ENCODE measurements at regions not wholly inside any gene's neighbourhood (a gene's known extent, or its start where the extent isn't known, plus 50 kb on each side); places are given as distances from the start of the nearest gene placed in this dataset.

GRCh38 chr15:95709959-95710695, 620.4 kb upstream of the NR2F2 start:
- TF ChIP-seq CTCF (IDR thresholded peaks at IDR 0.05; ENCODE audit: insufficient read depth, low read length) (no peak), POLR2AphosphoS5 (IDR thresholded peaks at IDR 0.05; ENCODE audit: low read depth) (no peak), REST (IDR thresholded peaks at IDR 0.05; ENCODE audit: insufficient replicate concordance, low read depth) (no peak)
